ENCODE measurements at regions not wholly inside any gene's neighbourhood (a gene's known extent, or its start where the extent isn't known, plus 50 kb on each side); places are given as distances from the start of the nearest gene placed in this dataset.

DNA sequence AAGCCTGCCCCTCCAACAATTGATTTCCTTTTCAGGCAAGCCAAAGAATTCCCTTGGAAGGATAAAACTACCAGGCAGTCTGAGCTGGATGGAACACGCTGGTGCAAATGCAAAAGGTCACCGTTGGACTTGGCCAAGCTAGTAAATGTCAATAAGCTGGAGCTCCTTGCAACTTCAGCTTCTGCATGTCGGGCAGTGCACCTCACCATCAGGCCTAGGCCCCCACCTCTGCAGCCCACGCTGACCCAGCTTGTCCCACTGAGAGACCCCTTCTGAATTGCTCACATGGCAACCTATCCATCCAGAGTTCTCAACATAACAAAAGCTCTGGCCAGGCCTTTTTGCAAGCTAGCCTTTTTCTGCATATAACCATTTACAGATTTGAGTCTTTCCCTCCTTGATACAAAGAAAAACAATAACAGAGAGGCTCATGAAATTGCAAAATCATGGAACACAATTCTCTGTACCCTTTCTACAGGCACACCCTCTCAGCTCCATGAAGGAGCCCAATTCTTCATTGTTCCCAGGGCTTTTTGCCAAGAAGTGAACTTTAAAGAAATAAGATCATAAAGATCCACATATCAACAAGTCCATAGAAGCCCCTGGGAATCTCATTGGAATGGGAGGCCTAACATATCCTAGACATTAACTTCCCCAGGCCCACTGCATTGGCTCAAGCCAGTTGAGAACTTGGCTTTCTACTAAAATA, 123.9 kb upstream of the SLIT3 start:
- no peak for DNase-seq
- TF ChIP-seq, protein P1, sequence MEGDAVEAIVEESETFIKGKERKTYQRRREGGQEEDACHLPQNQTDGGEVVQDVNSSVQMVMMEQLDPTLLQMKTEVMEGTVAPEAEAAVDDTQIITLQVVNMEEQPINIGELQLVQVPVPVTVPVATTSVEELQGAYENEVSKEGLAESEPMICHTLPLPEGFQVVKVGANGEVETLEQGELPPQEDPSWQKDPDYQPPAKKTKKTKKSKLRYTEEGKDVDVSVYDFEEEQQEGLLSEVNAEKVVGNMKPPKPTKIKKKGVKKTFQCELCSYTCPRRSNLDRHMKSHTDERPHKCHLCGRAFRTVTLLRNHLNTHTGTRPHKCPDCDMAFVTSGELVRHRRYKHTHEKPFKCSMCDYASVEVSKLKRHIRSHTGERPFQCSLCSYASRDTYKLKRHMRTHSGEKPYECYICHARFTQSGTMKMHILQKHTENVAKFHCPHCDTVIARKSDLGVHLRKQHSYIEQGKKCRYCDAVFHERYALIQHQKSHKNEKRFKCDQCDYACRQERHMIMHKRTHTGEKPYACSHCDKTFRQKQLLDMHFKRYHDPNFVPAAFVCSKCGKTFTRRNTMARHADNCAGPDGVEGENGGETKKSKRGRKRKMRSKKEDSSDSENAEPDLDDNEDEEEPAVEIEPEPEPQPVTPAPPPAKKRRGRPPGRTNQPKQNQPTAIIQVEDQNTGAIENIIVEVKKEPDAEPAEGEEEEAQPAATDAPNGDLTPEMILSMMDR (IDR thresholded peaks at IDR 0.05; ENCODE audit: low read depth, low read length), result no peak
- Histone ChIP-seq H3K4me3 (ENCODE audit: low read depth, low read length) (no peak overlapping the region), H3K27me3 (ENCODE audit: insufficient read depth, low read depth, severe bottlenecking) (peaks cover 47% of the 10 kb centered on the region), H3K36me3 (no peaks in the 10 kb centered on the region), H3K27ac (no peak overlapping the region), H3K9me3 (ENCODE audit: severe bottlenecking) (no peaks in the 10 kb centered on the region)

GRCh38 chr5:169424279-169424655, 123.3 kb upstream of the SLIT3 start:
- Histone ChIP-seq H3K36me3 (no peaks in the 10 kb centered on the region), H3K9me3 (ENCODE audit: severe bottlenecking) (no peaks in the 10 kb centered on the region), H3K27me3 (ENCODE audit: insufficient read depth, low read depth, severe bottlenecking) (peaks cover 50% of the 10 kb centered on the region), H3K4me3 (ENCODE audit: low read depth, low read length) (no peak overlapping the region), H3K27ac (no peak overlapping the region)
- TF ChIP-seq, protein P1 (IDR thresholded peaks at IDR 0.05; ENCODE audit: low read depth, low read length), result no peak
- DNase-seq, result no peak

DNA sequence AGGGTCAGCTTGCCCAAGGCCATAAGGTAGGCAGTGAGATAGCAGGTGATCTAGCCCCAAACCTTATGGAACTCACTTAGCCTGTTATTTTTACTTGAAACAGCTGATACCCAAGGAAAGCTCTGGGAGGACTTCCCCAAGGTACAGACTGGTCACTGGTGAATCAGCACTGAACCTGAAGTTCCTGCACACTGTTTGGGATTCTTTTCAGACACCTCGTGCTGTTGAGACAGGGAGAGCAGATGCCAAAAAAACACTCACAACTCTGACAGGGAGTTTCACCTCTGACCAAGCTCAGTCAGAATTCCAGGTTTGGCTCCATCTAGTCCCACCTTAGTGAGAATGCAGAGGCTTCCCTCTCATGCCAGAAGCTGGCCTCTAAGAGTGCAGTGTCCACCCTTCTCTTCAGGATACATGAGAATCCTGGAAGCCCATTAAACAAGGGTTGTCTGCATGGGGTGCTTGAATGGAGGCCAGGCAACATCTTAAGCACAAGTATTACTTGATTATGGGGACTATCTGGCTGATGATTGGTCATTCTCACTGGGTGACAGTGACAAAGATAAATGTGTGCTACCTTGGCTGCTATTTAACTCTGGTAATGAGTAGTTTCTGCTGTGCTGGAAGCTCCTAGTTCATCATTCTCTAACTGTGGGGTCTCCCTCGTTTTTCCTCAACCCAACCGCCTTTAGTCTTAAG, 122.8 kb upstream of the SLIT3 start:
- TF ChIP-seq, protein P1 (IDR thresholded peaks at IDR 0.05; ENCODE audit: low read depth, low read length), result no peak
- peaks cover 55% of the 10 kb centered on the region for H3K27me3 ChIP-seq (ENCODE audit: insufficient read depth, low read depth, severe bottlenecking)
- no peak overlapping the region for H3K4me3 ChIP-seq (ENCODE audit: low read depth, low read length)
- no peaks in the 10 kb centered on the region for H3K36me3 ChIP-seq
- no peak overlapping the region for H3K27ac ChIP-seq
- DNase-seq, result no peak
- H3K9me3 ChIP-seq (ENCODE audit: severe bottlenecking), result no peaks in the 10 kb centered on the region

GRCh38 chr5:169422087-169422486, 121.1 kb upstream of the SLIT3 start:
- Histone ChIP-seq H3K27ac (no peak overlapping the region), H3K9me3 (ENCODE audit: severe bottlenecking) (no peaks in the 10 kb centered on the region), H3K27me3 (ENCODE audit: insufficient read depth, low read depth, severe bottlenecking) (peaks cover 65% of the 10 kb centered on the region), H3K36me3 (no peaks in the 10 kb centered on the region), H3K4me3 (ENCODE audit: low read depth, low read length) (no peak overlapping the region)
- TF ChIP-seq, protein P1 (IDR thresholded peaks at IDR 0.05; ENCODE audit: low read depth, low read length), result no peak
- no peak for DNase-seq

DNA sequence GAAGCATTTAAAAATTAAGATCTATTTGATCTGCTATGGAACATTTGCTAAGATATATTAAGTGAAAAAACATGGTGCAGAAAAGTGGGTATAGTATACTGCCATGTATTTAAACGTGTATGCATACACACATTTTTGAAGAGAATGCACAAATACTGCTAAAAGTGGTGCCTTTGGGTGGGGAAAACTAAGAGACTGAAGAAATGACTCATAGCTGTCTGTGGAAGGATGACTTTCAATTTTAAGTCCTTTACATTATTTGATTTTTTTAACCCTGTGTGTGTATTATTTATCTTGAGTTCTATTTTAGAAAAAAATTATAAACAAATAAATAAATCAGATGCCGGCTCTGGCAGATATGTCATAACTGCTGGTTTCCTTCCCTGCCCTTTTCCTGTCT, 120.7 kb upstream of the SLIT3 start:
- Histone ChIP-seq H3K27ac (no peak overlapping the region), H3K4me3 (ENCODE audit: low read depth, low read length) (no peak overlapping the region), H3K9me3 (ENCODE audit: severe bottlenecking) (no peaks in the 10 kb centered on the region), H3K36me3 (no peaks in the 10 kb centered on the region), H3K27me3 (ENCODE audit: insufficient read depth, low read depth, severe bottlenecking) (peaks cover 67% of the 10 kb centered on the region)
- no peak for DNase-seq
- TF ChIP-seq, protein P1 (IDR thresholded peaks at IDR 0.05; ENCODE audit: low read depth, low read length), result no peak

All from WERI-Rb-1 (cell line).